ENCODE measurements at regions not wholly inside any gene's neighbourhood (a gene's known extent, or its start where the extent isn't known, plus 50 kb on each side); places are given as distances from the start of the nearest gene placed in this dataset.
A peak's percentile ranks its signal among the peaks of the same experiment; 100 is the strongest.

GRCh38 chr1:239997515-239998311 lies 94.0 kb upstream of the FMN2 start:
- Histone ChIP-seq H3K4me1 (ENCODE audit: insufficient read depth, low read length) (peaks cover 43% of the 10 kb centered on the region), H3K4me2 (ENCODE audit: low read length) (peak overlapping the region; percentile 56), H3K9me3 (ENCODE audit: low read length) (no peaks in the 10 kb centered on the region), H3K4me3 (ENCODE audit: low read length) (peak overlapping the region; percentile 22; the same call in 1 of the 2 replicates), H3K36me3 (ENCODE audit: low read depth, low read length) (no peaks in the 10 kb centered on the region), H3K27me3 (ENCODE audit: low read length) (no peaks in the 10 kb centered on the region), H4K20me1 (ENCODE audit: low read length) (no peaks in the 10 kb centered on the region), H3K9me2 (replicated peaks; ENCODE audit: low read length) (no peaks in the 10 kb centered on the region), H3K27ac (ENCODE audit: low read length) (no peak overlapping the region), H3K79me2 (ENCODE audit: low read length) (no peaks in the 10 kb centered on the region), H2AFZ (ENCODE audit: low read length) (peak overlapping the region; percentile 28), H3F3A (ENCODE audit: low read length, unreplicated experiment) (peaks cover 6% of the 10 kb centered on the region), H3K9ac (ENCODE audit: low read length) (no peak overlapping the region)
- ATAC-seq: no peak
- POLR2A ChIA-PET (ENCODE audit: unreplicated experiment): no interaction called here
- TF ChIP-seq EZH2phosphoT487 (IDR thresholded peaks at IDR 0.05; ENCODE audit: borderline replicate concordance, low read length) (no peak), CTCF (conservative IDR thresholded peaks at IDR 0.05; ENCODE audit: low read depth, low read length) (no peak; the same call in 1 of the 2 replicates), EZH2 (IDR thresholded peaks at IDR 0.05; ENCODE audit: low read length, unreplicated experiment) (no peak)
- CTCF ChIA-PET: no interaction called here
- intact Hi-C loops (cut with micrococcal nuclease): no loop called here
- BruUV-seq (replicated peaks): no TSS peak
- DNase-seq: no peak

GRCh38 chr1:239998312-239998649 lies 93.4 kb upstream of the FMN2 start:
- no TSS peak for BruUV-seq (replicated peaks)
- Histone ChIP-seq H3K27me3 (ENCODE audit: low read length) (no peaks in the 10 kb centered on the region), H3K79me2 (ENCODE audit: low read length) (no peaks in the 10 kb centered on the region), H3K36me3 (ENCODE audit: low read depth, low read length) (no peaks in the 10 kb centered on the region), H2AFZ (ENCODE audit: low read length) (peak overlapping the region; percentile 28), H3K9me2 (replicated peaks; ENCODE audit: low read length) (no peaks in the 10 kb centered on the region), H3K4me3 (ENCODE audit: low read length) (peak overlapping the region; percentile 22; the same call in 1 of the 2 replicates), H3K9me3 (ENCODE audit: low read length) (no peaks in the 10 kb centered on the region), H3K4me1 (ENCODE audit: insufficient read depth, low read length) (peaks cover 43% of the 10 kb centered on the region), H3K4me2 (ENCODE audit: low read length) (peak overlapping the region; percentile 56), H3K27ac (ENCODE audit: low read length) (peak overlapping the region; percentile 62), H4K20me1 (ENCODE audit: low read length) (no peaks in the 10 kb centered on the region), H3F3A (ENCODE audit: low read length, unreplicated experiment) (peaks cover 6% of the 10 kb centered on the region), H3K9ac (ENCODE audit: low read length) (0 out of 2 replicates have a peak overlapping the region, but pooled peaks have one; percentile 16)
- ATAC-seq: no peak
- POLR2A ChIA-PET (ENCODE audit: unreplicated experiment): no interaction called here
- no peak for TF ChIP-seq EZH2phosphoT487 (IDR thresholded peaks at IDR 0.05; ENCODE audit: borderline replicate concordance, low read length)
- TF ChIP-seq EZH2 (IDR thresholded peaks at IDR 0.05; ENCODE audit: low read length, unreplicated experiment): no peak
- no peak for TF ChIP-seq CTCF (conservative IDR thresholded peaks at IDR 0.05; ENCODE audit: low read depth, low read length)
- CTCF ChIA-PET: no interaction called here
- no peak for DNase-seq
- intact Hi-C loops (cut with micrococcal nuclease): no loop called here

GRCh38 chr1:239999170-239999569 lies 92.5 kb upstream of the FMN2 start:
- no TSS peak for BruUV-seq (replicated peaks)
- Histone ChIP-seq H3K4me2 (ENCODE audit: low read length) (peak overlapping the region; percentile 56), H3F3A (ENCODE audit: low read length, unreplicated experiment) (peaks cover 6% of the 10 kb centered on the region), H3K27me3 (ENCODE audit: low read length) (no peaks in the 10 kb centered on the region), H2AFZ (ENCODE audit: low read length) (0 out of 2 replicates have a peak overlapping the region, but pooled peaks have one; percentile 2), H4K20me1 (ENCODE audit: low read length) (no peaks in the 10 kb centered on the region), H3K9ac (ENCODE audit: low read length) (peak overlapping the region; percentile 4; the same call in 1 of the 2 replicates), H3K4me3 (ENCODE audit: low read length) (no peak overlapping the region), H3K4me1 (ENCODE audit: insufficient read depth, low read length) (peaks cover 43% of the 10 kb centered on the region), H3K79me2 (ENCODE audit: low read length) (no peaks in the 10 kb centered on the region), H3K27ac (ENCODE audit: low read length) (peak overlapping the region; percentile 86), H3K9me2 (replicated peaks; ENCODE audit: low read length) (no peaks in the 10 kb centered on the region), H3K36me3 (ENCODE audit: low read depth, low read length) (no peaks in the 10 kb centered on the region), H3K9me3 (ENCODE audit: low read length) (no peaks in the 10 kb centered on the region)
- no peak for TF ChIP-seq CTCF (conservative IDR thresholded peaks at IDR 0.05; ENCODE audit: low read depth, low read length)
- TF ChIP-seq EZH2phosphoT487 (IDR thresholded peaks at IDR 0.05; ENCODE audit: borderline replicate concordance, low read length): no peak
- TF ChIP-seq EZH2 (IDR thresholded peaks at IDR 0.05; ENCODE audit: low read length, unreplicated experiment): no peak
- DNase-seq: peak; percentile 90
- ChIA-PET CTCF (interaction anchor here (0.5 kb wide), 1 partner anchor 14 kb away, joined by 3 read pairs; no protein-coding TSS in a partner anchor), POLR2A (ENCODE audit: unreplicated experiment) (no interaction called here)
- ATAC-seq: peak; percentile 61
- intact Hi-C loops (cut with micrococcal nuclease): no loop called here

Data from PC-3 (cell line).